GM12891 (cell line): ENCODE measurements at regions not wholly inside any gene's neighbourhood (a gene's known extent, or its start where the extent isn't known, plus 50 kb on each side); places are given as distances from the start of the nearest gene placed in this dataset.

Experiments
- POLR2A ChIP-seq: IDR thresholded peaks from 2 replicates; pipeline ENCODE4 v1.6.1; 2011; ENCODE audit warnings: low read depth, low read length, control low read depth
- POLR2AphosphoS5 ChIP-seq: IDR thresholded peaks from 2 replicates; pipeline ENCODE4 v1.6.1; 2011; ENCODE audit warnings: low read depth, low read length, control low read depth
- POU2F2 ChIP-seq: IDR thresholded peaks from 2 replicates; pipeline ENCODE4 v1.6.1; 2011; ENCODE audit warnings: low read depth, mild to moderate bottlenecking, control low read depth, low read length, moderate library complexity
- SPI1 ChIP-seq: IDR thresholded peaks from 2 replicates; pipeline ENCODE4 v1.6.1; 2011; ENCODE audit warnings: low read depth, low read length, control low read depth
- TAF1 ChIP-seq: IDR thresholded peaks from 2 replicates; pipeline ENCODE4 v1.6.1; 2011; ENCODE audit warnings: low read depth, low read length, control low read depth

- TF ChIP-seq POLR2A: no peak
- no peak for TF ChIP-seq TAF1
- TF ChIP-seq SPI1: no peak
- TF ChIP-seq POLR2AphosphoS5: no peak
- no peak for TF ChIP-seq POU2F2
Measured at GRCh38 chr10:121338206-121338980, 259.9 kb downstream of the FGFR2 start.
